ENCODE measurements at regions not wholly inside any gene's neighbourhood (a gene's known extent, or its start where the extent isn't known, plus 50 kb on each side); places are given as distances from the start of the nearest gene placed in this dataset.

GRCh38 chr21:21997390-21998333, 999.5 kb downstream of the NCAM2 start:
- DNase-seq (ENCODE audit: low read depth, low spot score) (no peak), ATAC-seq (no peak)
- no peaks in the 10 kb centered on the region for H3K36me3 ChIP-seq (ENCODE audit: control insufficient read depth, insufficient read depth, low read length)
- ChIA-PET POLR2A (no interaction called here), CTCF (no interaction called here)
- H3K4me1 ChIP-seq (ENCODE audit: control insufficient read depth, insufficient read depth, low read length): no peaks in the 10 kb centered on the region
- no peaks in the 10 kb centered on the region for H3K27me3 ChIP-seq (ENCODE audit: control insufficient read depth, insufficient read depth, low read length)
- TF ChIP-seq CTCF (IDR thresholded peaks at IDR 0.05): no peak
- TF ChIP-seq TCF7L2 (IDR thresholded peaks at IDR 0.05; ENCODE audit: low read depth, low read length): no peak
- no peak for TF ChIP-seq SIN3A (IDR thresholded peaks at IDR 0.05; ENCODE audit: borderline replicate concordance, insufficient read depth, low read depth, low read length)
- TF ChIP-seq, protein P1, sequence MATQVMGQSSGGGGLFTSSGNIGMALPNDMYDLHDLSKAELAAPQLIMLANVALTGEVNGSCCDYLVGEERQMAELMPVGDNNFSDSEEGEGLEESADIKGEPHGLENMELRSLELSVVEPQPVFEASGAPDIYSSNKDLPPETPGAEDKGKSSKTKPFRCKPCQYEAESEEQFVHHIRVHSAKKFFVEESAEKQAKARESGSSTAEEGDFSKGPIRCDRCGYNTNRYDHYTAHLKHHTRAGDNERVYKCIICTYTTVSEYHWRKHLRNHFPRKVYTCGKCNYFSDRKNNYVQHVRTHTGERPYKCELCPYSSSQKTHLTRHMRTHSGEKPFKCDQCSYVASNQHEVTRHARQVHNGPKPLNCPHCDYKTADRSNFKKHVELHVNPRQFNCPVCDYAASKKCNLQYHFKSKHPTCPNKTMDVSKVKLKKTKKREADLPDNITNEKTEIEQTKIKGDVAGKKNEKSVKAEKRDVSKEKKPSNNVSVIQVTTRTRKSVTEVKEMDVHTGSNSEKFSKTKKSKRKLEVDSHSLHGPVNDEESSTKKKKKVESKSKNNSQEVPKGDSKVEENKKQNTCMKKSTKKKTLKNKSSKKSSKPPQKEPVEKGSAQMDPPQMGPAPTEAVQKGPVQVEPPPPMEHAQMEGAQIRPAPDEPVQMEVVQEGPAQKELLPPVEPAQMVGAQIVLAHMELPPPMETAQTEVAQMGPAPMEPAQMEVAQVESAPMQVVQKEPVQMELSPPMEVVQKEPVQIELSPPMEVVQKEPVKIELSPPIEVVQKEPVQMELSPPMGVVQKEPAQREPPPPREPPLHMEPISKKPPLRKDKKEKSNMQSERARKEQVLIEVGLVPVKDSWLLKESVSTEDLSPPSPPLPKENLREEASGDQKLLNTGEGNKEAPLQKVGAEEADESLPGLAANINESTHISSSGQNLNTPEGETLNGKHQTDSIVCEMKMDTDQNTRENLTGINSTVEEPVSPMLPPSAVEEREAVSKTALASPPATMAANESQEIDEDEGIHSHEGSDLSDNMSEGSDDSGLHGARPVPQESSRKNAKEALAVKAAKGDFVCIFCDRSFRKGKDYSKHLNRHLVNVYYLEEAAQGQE (IDR thresholded peaks at IDR 0.05; ENCODE audit: insufficient read depth in 1 of 2, low read depth in 2 of 2, low read length in 1 of 2): no peak
- no peak for TF ChIP-seq POLR2AphosphoS5 (IDR thresholded peaks at IDR 0.05; ENCODE audit: low read depth, low read length)
- no TSS peak for BruUV-seq (replicated peaks)
- H3K9me3 ChIP-seq (ENCODE audit: control insufficient read depth, insufficient read depth, low read depth, low read length): no peaks in the 10 kb centered on the region
- no peak overlapping the region for H3K4me3 ChIP-seq (ENCODE audit: low read depth in 2 of 2, low read length in 2 of 2)
- H3K27ac ChIP-seq (ENCODE audit: low read length): no peak overlapping the region
- intact Hi-C loops (cut with micrococcal nuclease; ENCODE audit: unreplicated experiment): no loop called here
- in situ Hi-C loops (cut with HindIII; ENCODE audit: low pct_unique_long_range_greater_than_20kb, low sequenced_read_pairs): no loop called here

- CTCF ChIA-PET: no interaction called here
- Histone ChIP-seq H3K9me3 (ENCODE audit: control insufficient read depth, insufficient read depth, low read depth, low read length) (no peaks in the 10 kb centered on the region), H3K27ac (ENCODE audit: low read length) (no peak overlapping the region), H3K4me1 (ENCODE audit: control insufficient read depth, insufficient read depth, low read length) (no peaks in the 10 kb centered on the region), H3K27me3 (ENCODE audit: control insufficient read depth, insufficient read depth, low read length) (no peaks in the 10 kb centered on the region), H3K36me3 (ENCODE audit: control insufficient read depth, insufficient read depth, low read length) (no peaks in the 10 kb centered on the region), H3K4me3 (ENCODE audit: low read depth in 2 of 2, low read length in 2 of 2) (no peak overlapping the region)
- in situ Hi-C loops (cut with HindIII; ENCODE audit: low pct_unique_long_range_greater_than_20kb, low sequenced_read_pairs): no loop called here
- ATAC-seq (no peak), DNase-seq (ENCODE audit: low read depth, low spot score) (no peak)
- TF ChIP-seq SIN3A (IDR thresholded peaks at IDR 0.05; ENCODE audit: borderline replicate concordance, insufficient read depth, low read depth, low read length) (no peak), CTCF (IDR thresholded peaks at IDR 0.05) (no peak), POLR2AphosphoS5 (IDR thresholded peaks at IDR 0.05; ENCODE audit: low read depth, low read length) (no peak), TCF7L2 (IDR thresholded peaks at IDR 0.05; ENCODE audit: low read depth, low read length) (no peak)
- TF ChIP-seq, protein P1 (IDR thresholded peaks at IDR 0.05; ENCODE audit: insufficient read depth in 1 of 2, low read depth in 2 of 2, low read length in 1 of 2): no peak
- POLR2A ChIA-PET: no interaction called here
- no TSS peak for BruUV-seq (replicated peaks)
- intact Hi-C loops (cut with micrococcal nuclease; ENCODE audit: unreplicated experiment): no loop called here
Observed at GRCh38 chr21:22019766-22020165, 1021.6 kb downstream of the NCAM2 start.

All from Panc1 (cell line).